ENCODE measurements at regions not wholly inside any gene's neighbourhood (a gene's known extent, or its start where the extent isn't known, plus 50 kb on each side); places are given as distances from the start of the nearest gene placed in this dataset.

DNA sequence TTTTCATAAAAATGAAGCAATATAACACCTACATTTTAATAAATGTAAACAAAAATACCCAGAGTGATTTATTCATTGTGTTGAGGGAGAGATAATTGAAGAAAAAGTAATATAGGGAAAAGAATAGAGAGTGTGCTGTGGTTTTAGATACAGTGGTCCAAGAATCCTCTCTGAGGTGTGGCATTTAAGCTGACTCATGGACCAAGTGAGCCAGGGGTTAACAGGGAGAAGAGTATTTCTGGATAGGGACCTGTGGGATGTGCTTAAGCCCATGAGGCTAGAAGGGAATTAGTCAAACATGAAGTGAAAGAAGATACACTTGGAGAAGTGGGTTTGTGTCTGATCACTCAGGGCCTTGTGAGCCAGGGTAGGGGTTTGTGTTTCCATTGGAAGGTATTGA is 680.7 kb upstream of the GRM7 start:
- TF ChIP-seq EP300 (IDR thresholded peaks at IDR 0.05) = no peak
- TF ChIP-seq CTCF (IDR thresholded peaks at IDR 0.05) = no peak
